Ishikawa (cell line): ENCODE measurements at regions not wholly inside any gene's neighbourhood (a gene's known extent, or its start where the extent isn't known, plus 50 kb on each side); places are given as distances from the start of the nearest gene placed in this dataset.

Experiments
- CREB1 ChIP-seq: IDR thresholded peaks from 2 replicates; pipeline ENCODE4 v1.6.1; 2012; ENCODE audit warnings: low read depth
- TF ChIP-seq, protein P1 (sequence below): IDR thresholded peaks from 2 replicates; pipeline ENCODE4 v1.6.1; 2012
- TF ChIP-seq, protein P2 (sequence below): IDR thresholded peaks from 2 replicates; pipeline ENCODE4 v1.6.1; 2012; ENCODE audit warnings: low read depth, mild to moderate bottlenecking

DNA sequence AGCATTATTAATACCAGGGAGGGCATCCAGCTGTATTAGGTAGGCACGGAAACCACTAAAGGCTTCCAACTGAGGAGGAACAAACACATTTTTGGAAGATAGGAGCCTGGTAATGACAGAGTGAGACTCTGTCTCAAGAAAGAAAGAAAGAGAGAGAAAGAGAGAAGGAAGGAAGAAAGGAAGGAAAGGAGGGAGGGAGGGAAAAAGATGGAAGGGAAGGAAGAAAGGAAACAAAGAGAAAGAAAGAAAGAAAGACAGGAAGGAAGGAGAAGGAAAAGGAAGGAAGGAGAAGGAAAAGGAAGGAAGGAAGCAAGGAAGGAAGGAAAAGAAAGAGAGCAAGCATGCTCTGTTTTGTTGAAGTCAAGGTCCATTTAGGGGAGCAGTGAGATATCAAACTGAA lies 103.8 kb upstream of the RFX8 start:
- no peak for TF ChIP-seq CREB1
- TF ChIP-seq, protein P1, sequence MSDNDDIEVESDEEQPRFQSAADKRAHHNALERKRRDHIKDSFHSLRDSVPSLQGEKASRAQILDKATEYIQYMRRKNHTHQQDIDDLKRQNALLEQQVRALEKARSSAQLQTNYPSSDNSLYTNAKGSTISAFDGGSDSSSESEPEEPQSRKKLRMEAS, result no peak
- TF ChIP-seq, protein P2, sequence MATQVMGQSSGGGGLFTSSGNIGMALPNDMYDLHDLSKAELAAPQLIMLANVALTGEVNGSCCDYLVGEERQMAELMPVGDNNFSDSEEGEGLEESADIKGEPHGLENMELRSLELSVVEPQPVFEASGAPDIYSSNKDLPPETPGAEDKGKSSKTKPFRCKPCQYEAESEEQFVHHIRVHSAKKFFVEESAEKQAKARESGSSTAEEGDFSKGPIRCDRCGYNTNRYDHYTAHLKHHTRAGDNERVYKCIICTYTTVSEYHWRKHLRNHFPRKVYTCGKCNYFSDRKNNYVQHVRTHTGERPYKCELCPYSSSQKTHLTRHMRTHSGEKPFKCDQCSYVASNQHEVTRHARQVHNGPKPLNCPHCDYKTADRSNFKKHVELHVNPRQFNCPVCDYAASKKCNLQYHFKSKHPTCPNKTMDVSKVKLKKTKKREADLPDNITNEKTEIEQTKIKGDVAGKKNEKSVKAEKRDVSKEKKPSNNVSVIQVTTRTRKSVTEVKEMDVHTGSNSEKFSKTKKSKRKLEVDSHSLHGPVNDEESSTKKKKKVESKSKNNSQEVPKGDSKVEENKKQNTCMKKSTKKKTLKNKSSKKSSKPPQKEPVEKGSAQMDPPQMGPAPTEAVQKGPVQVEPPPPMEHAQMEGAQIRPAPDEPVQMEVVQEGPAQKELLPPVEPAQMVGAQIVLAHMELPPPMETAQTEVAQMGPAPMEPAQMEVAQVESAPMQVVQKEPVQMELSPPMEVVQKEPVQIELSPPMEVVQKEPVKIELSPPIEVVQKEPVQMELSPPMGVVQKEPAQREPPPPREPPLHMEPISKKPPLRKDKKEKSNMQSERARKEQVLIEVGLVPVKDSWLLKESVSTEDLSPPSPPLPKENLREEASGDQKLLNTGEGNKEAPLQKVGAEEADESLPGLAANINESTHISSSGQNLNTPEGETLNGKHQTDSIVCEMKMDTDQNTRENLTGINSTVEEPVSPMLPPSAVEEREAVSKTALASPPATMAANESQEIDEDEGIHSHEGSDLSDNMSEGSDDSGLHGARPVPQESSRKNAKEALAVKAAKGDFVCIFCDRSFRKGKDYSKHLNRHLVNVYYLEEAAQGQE, result no peak
